Neural cell (in vitro differentiated cells): ENCODE measurements at regions not wholly inside any gene's neighbourhood (a gene's known extent, or its start where the extent isn't known, plus 50 kb on each side); places are given as distances from the start of the nearest gene placed in this dataset.

Experiments
- H2AFZ ChIP-seq: fragments of 200-600, 300-800 bp; sonication (generic), shearing (Covaris generic); 2 replicates; pipeline ENCODE4 v1.6.0; 2014; ENCODE audit warnings: low read depth, mild to moderate bottlenecking, antibody characterized with exemption, low read length, moderate library complexity
- H3F3A ChIP-seq: fragments of 200-600 bp; shearing (Covaris generic); 2 replicates; pipeline ENCODE4 v1.6.1; 2016; ENCODE audit warnings: mild to moderate bottlenecking, moderate library complexity, mixed read lengths, antibody characterized with exemption, low read length; ENCODE audit not compliant: insufficient read depth, poor library complexity, severe bottlenecking
- H3K27ac ChIP-seq: fragments of 200-600, 300-800 bp; sonication (generic), shearing (Covaris generic); 2 replicates; pipeline ENCODE4 v1.5.1; 2014; ENCODE audit warnings: mild to moderate bottlenecking, low read length, moderate library complexity
- H3K27me3 ChIP-seq: fragments of 300-800, 200-600 bp; sonication (generic), shearing (Covaris generic); 2 replicates; pipeline ENCODE4 v1.6.0; 2014; ENCODE audit warnings: mild to moderate bottlenecking, low read depth, low read length, moderate library complexity; ENCODE audit not compliant: insufficient read depth
- H3K36me3 ChIP-seq: fragments of 300-800, 200-600 bp; sonication (generic), shearing (Covaris generic); 2 replicates; pipeline ENCODE4 v1.5.1; 2014; ENCODE audit warnings: mild to moderate bottlenecking, antibody characterized with exemption, low read length, moderate library complexity; ENCODE audit not compliant: insufficient read depth
- H3K4me2 ChIP-seq: fragments of 300-800, 200-600 bp; sonication (generic), shearing (Covaris generic); 2 replicates; pipeline ENCODE4 v1.6.0; 2014; ENCODE audit warnings: mild to moderate bottlenecking, low read length
- H3K4me3 ChIP-seq: fragments of 300-800, 200-600 bp; sonication (generic), shearing (Covaris generic); 2 replicates; pipeline ENCODE4 v1.5.1; 2014; ENCODE audit warnings: mild to moderate bottlenecking, low read length, moderate library complexity
- H3K79me2 ChIP-seq: fragments of 200-600 bp; shearing (Covaris generic); replicated peaks from 2 replicates; pipeline ENCODE4 v1.6.0; 2014; ENCODE audit warnings: mild to moderate bottlenecking, low read length, moderate library complexity; ENCODE audit not compliant: insufficient read depth
- H3K9ac ChIP-seq: fragments of 300-800, 200-600 bp; sonication (generic), shearing (Covaris generic); 2 replicates; pipeline ENCODE4 v1.6.1; 2016; ENCODE audit warnings: mild to moderate bottlenecking, low read length, mixed read lengths
- H3K9me2 ChIP-seq: fragments of 200-600 bp; shearing (Covaris generic); 2 replicates; pipeline ENCODE4 v1.6.1; 2016; ENCODE audit warnings: mild to moderate bottlenecking, low read length, mixed read lengths; ENCODE audit not compliant: insufficient read depth
- H3K9me3 ChIP-seq: fragments of 200-600, 300-800 bp; sonication (generic), shearing (Covaris generic); 2 replicates; pipeline ENCODE4 v1.6.1; 2016; ENCODE audit warnings: mild to moderate bottlenecking, mixed run types, low read length, moderate library complexity, mixed read lengths
- H4K20me1 ChIP-seq: fragments of 200-600 bp; shearing (Covaris generic); 2 replicates; pipeline ENCODE4 v1.6.1; 2016; ENCODE audit warnings: mild to moderate bottlenecking, mixed run types; ENCODE audit not compliant: insufficient read depth
- EP300 ChIP-seq: fragments of 450-650 bp; conservative IDR thresholded peaks from 2 replicates; pipeline ENCODE4 v1.6.1; 2014; ENCODE audit warnings: antibody characterized with exemption, mild to moderate bottlenecking, moderate library complexity; ENCODE audit not compliant: poor library complexity, severe bottlenecking
- EZH2 ChIP-seq: fragments of 200-600, 300-800 bp; shearing (Covaris generic), sonication (generic); IDR thresholded peaks from 2 replicates; pipeline ENCODE4 v1.6.1; 2014; ENCODE audit warnings: antibody characterized with exemption, low read length, borderline replicate concordance, mild to moderate bottlenecking; ENCODE audit not compliant: insufficient read depth, poor library complexity, severe bottlenecking
- MXI1 ChIP-seq: fragments of 450-650 bp; conservative IDR thresholded peaks from 2 replicates; pipeline ENCODE4 v1.6.1; 2014; ENCODE audit warnings: antibody characterized with exemption, mild to moderate bottlenecking; ENCODE audit not compliant: poor library complexity, severe bottlenecking
- POLR2AphosphoS5 ChIP-seq: IDR thresholded peaks from 2 replicates; pipeline ENCODE4 v1.6.1; 2012
- RAD21 ChIP-seq: fragments of 450-650 bp; conservative IDR thresholded peaks from 2 replicates; pipeline ENCODE4 v1.6.1; 2014; ENCODE audit warnings: antibody characterized with exemption, mild to moderate bottlenecking, moderate library complexity
- SMC3 ChIP-seq: fragments of 450-650 bp; conservative IDR thresholded peaks from 2 replicates; pipeline ENCODE4 v1.6.1; 2014; ENCODE audit warnings: antibody characterized with exemption, mild to moderate bottlenecking, moderate library complexity; ENCODE audit not compliant: poor library complexity
- TAF1 ChIP-seq: IDR thresholded peaks from 2 replicates; pipeline ENCODE4 v1.6.1; 2012; ENCODE audit warnings: low read depth
- TF ChIP-seq, protein P1 (sequence below): fragments of 450-650 bp; IDR thresholded peaks from 2 replicates; pipeline ENCODE4 v1.5.1; 2014; ENCODE audit warnings: antibody characterized with exemption, mild to moderate bottlenecking, moderate library complexity; ENCODE audit not compliant: poor library complexity, severe bottlenecking
- TF ChIP-seq, protein P2 (sequence below): IDR thresholded peaks from 2 replicates; pipeline ENCODE4 v1.6.1; 2012; ENCODE audit warnings: borderline replicate concordance

GRCh38 chr2:145315053-145315452 is 795.1 kb upstream of the ZEB2 start:
- H3K9me2 ChIP-seq: no peaks in the 10 kb centered on the region
- H3F3A ChIP-seq: no peaks in the 10 kb centered on the region
- no peak overlapping the region for H3K27ac ChIP-seq
- no peaks in the 10 kb centered on the region for H3K79me2 ChIP-seq
- H3K27me3 ChIP-seq: no peaks in the 10 kb centered on the region
- H3K36me3 ChIP-seq: no peaks in the 10 kb centered on the region
- TF ChIP-seq, protein P1, sequence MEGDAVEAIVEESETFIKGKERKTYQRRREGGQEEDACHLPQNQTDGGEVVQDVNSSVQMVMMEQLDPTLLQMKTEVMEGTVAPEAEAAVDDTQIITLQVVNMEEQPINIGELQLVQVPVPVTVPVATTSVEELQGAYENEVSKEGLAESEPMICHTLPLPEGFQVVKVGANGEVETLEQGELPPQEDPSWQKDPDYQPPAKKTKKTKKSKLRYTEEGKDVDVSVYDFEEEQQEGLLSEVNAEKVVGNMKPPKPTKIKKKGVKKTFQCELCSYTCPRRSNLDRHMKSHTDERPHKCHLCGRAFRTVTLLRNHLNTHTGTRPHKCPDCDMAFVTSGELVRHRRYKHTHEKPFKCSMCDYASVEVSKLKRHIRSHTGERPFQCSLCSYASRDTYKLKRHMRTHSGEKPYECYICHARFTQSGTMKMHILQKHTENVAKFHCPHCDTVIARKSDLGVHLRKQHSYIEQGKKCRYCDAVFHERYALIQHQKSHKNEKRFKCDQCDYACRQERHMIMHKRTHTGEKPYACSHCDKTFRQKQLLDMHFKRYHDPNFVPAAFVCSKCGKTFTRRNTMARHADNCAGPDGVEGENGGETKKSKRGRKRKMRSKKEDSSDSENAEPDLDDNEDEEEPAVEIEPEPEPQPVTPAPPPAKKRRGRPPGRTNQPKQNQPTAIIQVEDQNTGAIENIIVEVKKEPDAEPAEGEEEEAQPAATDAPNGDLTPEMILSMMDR: no peak
- TF ChIP-seq EP300 (no peak), RAD21 (no peak), MXI1 (no peak), SMC3 (no peak), POLR2AphosphoS5 (no peak), EZH2 (no peak), TAF1 (no peak)
- TF ChIP-seq, protein P2, sequence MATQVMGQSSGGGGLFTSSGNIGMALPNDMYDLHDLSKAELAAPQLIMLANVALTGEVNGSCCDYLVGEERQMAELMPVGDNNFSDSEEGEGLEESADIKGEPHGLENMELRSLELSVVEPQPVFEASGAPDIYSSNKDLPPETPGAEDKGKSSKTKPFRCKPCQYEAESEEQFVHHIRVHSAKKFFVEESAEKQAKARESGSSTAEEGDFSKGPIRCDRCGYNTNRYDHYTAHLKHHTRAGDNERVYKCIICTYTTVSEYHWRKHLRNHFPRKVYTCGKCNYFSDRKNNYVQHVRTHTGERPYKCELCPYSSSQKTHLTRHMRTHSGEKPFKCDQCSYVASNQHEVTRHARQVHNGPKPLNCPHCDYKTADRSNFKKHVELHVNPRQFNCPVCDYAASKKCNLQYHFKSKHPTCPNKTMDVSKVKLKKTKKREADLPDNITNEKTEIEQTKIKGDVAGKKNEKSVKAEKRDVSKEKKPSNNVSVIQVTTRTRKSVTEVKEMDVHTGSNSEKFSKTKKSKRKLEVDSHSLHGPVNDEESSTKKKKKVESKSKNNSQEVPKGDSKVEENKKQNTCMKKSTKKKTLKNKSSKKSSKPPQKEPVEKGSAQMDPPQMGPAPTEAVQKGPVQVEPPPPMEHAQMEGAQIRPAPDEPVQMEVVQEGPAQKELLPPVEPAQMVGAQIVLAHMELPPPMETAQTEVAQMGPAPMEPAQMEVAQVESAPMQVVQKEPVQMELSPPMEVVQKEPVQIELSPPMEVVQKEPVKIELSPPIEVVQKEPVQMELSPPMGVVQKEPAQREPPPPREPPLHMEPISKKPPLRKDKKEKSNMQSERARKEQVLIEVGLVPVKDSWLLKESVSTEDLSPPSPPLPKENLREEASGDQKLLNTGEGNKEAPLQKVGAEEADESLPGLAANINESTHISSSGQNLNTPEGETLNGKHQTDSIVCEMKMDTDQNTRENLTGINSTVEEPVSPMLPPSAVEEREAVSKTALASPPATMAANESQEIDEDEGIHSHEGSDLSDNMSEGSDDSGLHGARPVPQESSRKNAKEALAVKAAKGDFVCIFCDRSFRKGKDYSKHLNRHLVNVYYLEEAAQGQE: no peak
- H4K20me1 ChIP-seq: no peaks in the 10 kb centered on the region
- H2AFZ ChIP-seq: no peak overlapping the region
- H3K9me3 ChIP-seq: no peaks in the 10 kb centered on the region
- H3K9ac ChIP-seq: no peak overlapping the region
- H3K4me2 ChIP-seq: no peak overlapping the region
- H3K4me3 ChIP-seq: no peak overlapping the region

- no peaks in the 10 kb centered on the region for H3K9me3 ChIP-seq
- H3F3A ChIP-seq: no peaks in the 10 kb centered on the region
- TF ChIP-seq TAF1 (no peak), EZH2 (no peak), POLR2AphosphoS5 (no peak), SMC3 (no peak), EP300 (no peak), MXI1 (no peak), RAD21 (no peak)
- TF ChIP-seq, protein P1: no peak
- TF ChIP-seq, protein P2: no peak
- H3K36me3 ChIP-seq: no peaks in the 10 kb centered on the region
- H3K4me3 ChIP-seq: no peak overlapping the region
- H3K4me2 ChIP-seq: no peak overlapping the region
- H2AFZ ChIP-seq: no peak overlapping the region
- H3K27me3 ChIP-seq: no peaks in the 10 kb centered on the region
- no peaks in the 10 kb centered on the region for H4K20me1 ChIP-seq
- H3K9ac ChIP-seq: no peak overlapping the region
- no peaks in the 10 kb centered on the region for H3K9me2 ChIP-seq
- H3K79me2 ChIP-seq: no peaks in the 10 kb centered on the region
- no peak overlapping the region for H3K27ac ChIP-seq
Measured at GRCh38 chr2:145314119-145314633, 794.3 kb upstream of the ZEB2 start.
